H4 (cell line): ENCODE measurements at regions not wholly inside any gene's neighbourhood (a gene's known extent, or its start where the extent isn't known, plus 50 kb on each side); places are given as distances from the start of the nearest gene placed in this dataset.
"Not testable (repeated sequence)": the region's sequence is repeated elsewhere in the genome, so short reads cannot be mapped to it uniquely, and the experiment has no call there.

Experiments used
- DNase-seq: peaks from one replicate; pipeline ENCODE4 v3.0.0-alpha.2; 2015; ENCODE audit warnings: low spot score

- no peak for DNase-seq
These were observed 244.7 kb downstream of the KIF20B start for GRCh38 chr10:89946106-89946505.

- DNase-seq = no peak
These were observed 248.1 kb downstream of the KIF20B start for GRCh38 chr10:89949496-89949895.

GRCh38 chr10:89952325-89952724 is 250.9 kb downstream of the KIF20B start:
- no peak for DNase-seq

GRCh38 chr10:89952751-89953150 is 251.4 kb downstream of the KIF20B start:
- no peak for DNase-seq

- DNase-seq = no peak
These were observed 252.7 kb downstream of the KIF20B start for GRCh38 chr10:89954061-89954460.

- DNase-seq = no peak
These were observed 253.6 kb downstream of the KIF20B start for GRCh38 chr10:89954787-89955566.

- DNase-seq = no peak
These were observed 258.2 kb downstream of the KIF20B start for GRCh38 chr10:89959433-89960110.

GRCh38 chr10:89963451-89964102 is 262.2 kb downstream of the KIF20B start:
- DNase-seq = peak; percentile 34

- no peak for DNase-seq
These were observed 264.8 kb downstream of the KIF20B start for GRCh38 chr10:89966211-89966610.

GRCh38 chr10:89973326-89973725 is 271.9 kb downstream of the KIF20B start:
- no peak for DNase-seq

- DNase-seq = no peak
These were observed 273.7 kb downstream of the KIF20B start for GRCh38 chr10:89975071-89975470.

- no peak for DNase-seq
These were observed 274.4 kb downstream of the KIF20B start for GRCh38 chr10:89975771-89976170.

GRCh38 chr10:89978081-89978480 is 276.7 kb downstream of the KIF20B start:
- DNase-seq = no peak

GRCh38 chr10:89979726-89980125 is 278.3 kb downstream of the KIF20B start:
- no peak for DNase-seq

GRCh38 chr10:89980166-89980565 is 278.8 kb downstream of the KIF20B start:
- DNase-seq = no peak

- DNase-seq = no peak
These were observed 280.5 kb downstream of the KIF20B start for GRCh38 chr10:89981891-89982290.

GRCh38 chr10:89985446-89985845 is 284.1 kb downstream of the KIF20B start:
- DNase-seq = no peak

GRCh38 chr10:89988361-89988760 is 287.0 kb downstream of the KIF20B start:
- DNase-seq = not testable (repeated sequence)

- no peak for DNase-seq
These were observed 291.2 kb downstream of the KIF20B start for GRCh38 chr10:89992575-89992974.

- peak; percentile 8 for DNase-seq
These were observed 305.8 kb downstream of the KIF20B start for GRCh38 chr10:90007226-90007625.

GRCh38 chr10:90011281-90011680 is 309.9 kb downstream of the KIF20B start:
- not testable (repeated sequence) for DNase-seq

GRCh38 chr10:90018819-90019218 is 317.4 kb downstream of the KIF20B start:
- DNase-seq = no peak

GRCh38 chr10:90020506-90020905 is 319.1 kb downstream of the KIF20B start:
- DNase-seq = no peak
